ENCODE measurements at regions not wholly inside any gene's neighbourhood (a gene's known extent, or its start where the extent isn't known, plus 50 kb on each side); places are given as distances from the start of the nearest gene placed in this dataset.

- TF ChIP-seq CTCF (IDR thresholded peaks at IDR 0.05; ENCODE audit: poor library complexity) = no peak
- no peak for TF ChIP-seq EZH2phosphoT487 (IDR thresholded peaks at IDR 0.05; ENCODE audit: low read depth, severe bottlenecking, unreplicated experiment)
- no peak for TF ChIP-seq EZH2 (IDR thresholded peaks at IDR 0.05; ENCODE audit: borderline replicate concordance)
- no peak overlapping the region for H3K27ac ChIP-seq
- no peak overlapping the region for H2AFZ ChIP-seq
- no peaks in the 10 kb centered on the region for H3K27me3 ChIP-seq
- no peak overlapping the region for H3K4me2 ChIP-seq
- no peak overlapping the region for H3K4me3 ChIP-seq
- no peaks in the 10 kb centered on the region for H3K9me2 ChIP-seq (replicated peaks; ENCODE audit: insufficient read depth)
- peaks cover 6% of the 10 kb centered on the region for H3K4me1 ChIP-seq (ENCODE audit: insufficient read depth)
- H3K9me3 ChIP-seq (ENCODE audit: low read depth) = no peaks in the 10 kb centered on the region
- WGBS (ENCODE audit: low lambda C conversion rate, missing lambda C conversion rate) = 61% methylated on average over 3 of the region's 3 CpGs
- no peaks in the 10 kb centered on the region for H3K36me3 ChIP-seq (replicated peaks; ENCODE audit: insufficient read depth, low read depth)
- no peak for DNase-seq (ENCODE audit: low spot score)
- no peaks in the 10 kb centered on the region for H4K20me1 ChIP-seq (ENCODE audit: insufficient read depth, poor library complexity, severe bottlenecking)
- H3K79me2 ChIP-seq = no peaks in the 10 kb centered on the region
Observed at GRCh38 chr13:50629497-50629896, 214.0 kb downstream of the DLEU7 start.

GRCh38 chr13:50629966-50630365 lies 213.5 kb downstream of the DLEU7 start:
- no peak overlapping the region for H3K27ac ChIP-seq
- no peak overlapping the region for H3K4me3 ChIP-seq
- no peak overlapping the region for H2AFZ ChIP-seq
- peaks cover 6% of the 10 kb centered on the region for H3K4me1 ChIP-seq (ENCODE audit: insufficient read depth)
- H3K27me3 ChIP-seq = no peaks in the 10 kb centered on the region
- H3K9me2 ChIP-seq (replicated peaks; ENCODE audit: insufficient read depth) = no peaks in the 10 kb centered on the region
- no peaks in the 10 kb centered on the region for H4K20me1 ChIP-seq (ENCODE audit: insufficient read depth, poor library complexity, severe bottlenecking)
- no peak for DNase-seq (ENCODE audit: low spot score)
- TF ChIP-seq EZH2 (IDR thresholded peaks at IDR 0.05; ENCODE audit: borderline replicate concordance) (no peak), EZH2phosphoT487 (IDR thresholded peaks at IDR 0.05; ENCODE audit: low read depth, severe bottlenecking, unreplicated experiment) (no peak), CTCF (IDR thresholded peaks at IDR 0.05; ENCODE audit: poor library complexity) (no peak)
- H3K79me2 ChIP-seq = no peaks in the 10 kb centered on the region
- no peaks in the 10 kb centered on the region for H3K36me3 ChIP-seq (replicated peaks; ENCODE audit: insufficient read depth, low read depth)
- no peaks in the 10 kb centered on the region for H3K9me3 ChIP-seq (ENCODE audit: low read depth)
- WGBS (ENCODE audit: low lambda C conversion rate, missing lambda C conversion rate) = 93% methylated on average over 4 of the region's 4 CpGs
- no peak overlapping the region for H3K4me2 ChIP-seq

- no peaks in the 10 kb centered on the region for H4K20me1 ChIP-seq (ENCODE audit: insufficient read depth, poor library complexity, severe bottlenecking)
- H3K27me3 ChIP-seq = no peaks in the 10 kb centered on the region
- 93% methylated on average over 3 of the region's 3 CpGs for WGBS (ENCODE audit: low lambda C conversion rate, missing lambda C conversion rate)
- H3K4me2 ChIP-seq = no peak overlapping the region
- DNase-seq (ENCODE audit: low spot score) = no peak
- no peak overlapping the region for H3K4me3 ChIP-seq
- peaks cover 6% of the 10 kb centered on the region for H3K4me1 ChIP-seq (ENCODE audit: insufficient read depth)
- H3K36me3 ChIP-seq (replicated peaks; ENCODE audit: insufficient read depth, low read depth) = no peaks in the 10 kb centered on the region
- no peaks in the 10 kb centered on the region for H3K9me2 ChIP-seq (replicated peaks; ENCODE audit: insufficient read depth)
- H3K79me2 ChIP-seq = no peaks in the 10 kb centered on the region
- TF ChIP-seq CTCF (IDR thresholded peaks at IDR 0.05; ENCODE audit: poor library complexity) (no peak), EZH2 (IDR thresholded peaks at IDR 0.05; ENCODE audit: borderline replicate concordance) (no peak), EZH2phosphoT487 (IDR thresholded peaks at IDR 0.05; ENCODE audit: low read depth, severe bottlenecking, unreplicated experiment) (no peak)
- H3K27ac ChIP-seq = no peak overlapping the region
- no peak overlapping the region for H2AFZ ChIP-seq
- no peaks in the 10 kb centered on the region for H3K9me3 ChIP-seq (ENCODE audit: low read depth)
Observed at GRCh38 chr13:50631041-50631440, 212.5 kb downstream of the DLEU7 start.

- no peak for TF ChIP-seq EZH2 (IDR thresholded peaks at IDR 0.05; ENCODE audit: borderline replicate concordance)
- TF ChIP-seq EZH2phosphoT487 (IDR thresholded peaks at IDR 0.05; ENCODE audit: low read depth, severe bottlenecking, unreplicated experiment) = no peak
- TF ChIP-seq CTCF (IDR thresholded peaks at IDR 0.05; ENCODE audit: poor library complexity) = no peak
- Histone ChIP-seq H3K4me3 (no peak overlapping the region), H2AFZ (no peak overlapping the region), H3K27me3 (no peaks in the 10 kb centered on the region), H3K4me2 (no peak overlapping the region), H3K27ac (no peak overlapping the region), H3K79me2 (no peaks in the 10 kb centered on the region), H4K20me1 (ENCODE audit: insufficient read depth, poor library complexity, severe bottlenecking) (no peaks in the 10 kb centered on the region), H3K9me2 (replicated peaks; ENCODE audit: insufficient read depth) (no peaks in the 10 kb centered on the region), H3K4me1 (ENCODE audit: insufficient read depth) (no peaks in the 10 kb centered on the region), H3K36me3 (replicated peaks; ENCODE audit: insufficient read depth, low read depth) (no peaks in the 10 kb centered on the region), H3K9me3 (ENCODE audit: low read depth) (no peaks in the 10 kb centered on the region)
- DNase-seq (ENCODE audit: low spot score) = no peak
- WGBS (ENCODE audit: low lambda C conversion rate, missing lambda C conversion rate) = 98% methylated on average over 3 of the region's 3 CpGs
Observed at GRCh38 chr13:50634339-50634738, 209.2 kb downstream of the DLEU7 start.

All from hepatocyte (in vitro differentiated cells).